ENCODE measurements at regions not wholly inside any gene's neighbourhood (a gene's known extent, or its start where the extent isn't known, plus 50 kb on each side); places are given as distances from the start of the nearest gene placed in this dataset.

GRCh38 chr9:26346942-26347477, 545.6 kb downstream of the CAAP1 start:
- no peak for TF ChIP-seq CTCF (IDR thresholded peaks at IDR 0.05)
- Histone ChIP-seq H3K4me3 (no peak overlapping the region), H3K9me3 (peaks cover 0 to 28% of the 10 kb centered on the region in 2 donors), H3K27me3 (no peaks in the 10 kb centered on the region), H3K36me3 (no peaks in the 10 kb centered on the region), H3K4me1 (no peaks in the 10 kb centered on the region), H3K27ac (no peak overlapping the region)
- no peak for ATAC-seq
- peak in 1 of 4 donors; percentile 6 for DNase-seq
- intact Hi-C loops (cut with DNase I), result no loop called here

- TF ChIP-seq CTCF (IDR thresholded peaks at IDR 0.05), result no peak
- intact Hi-C loops (cut with DNase I), result no loop called here
- H3K36me3 ChIP-seq, result no peaks in the 10 kb centered on the region
- H3K27ac ChIP-seq, result no peak overlapping the region
- no peak for DNase-seq
- H3K9me3 ChIP-seq, result peaks cover 0 to 19% of the 10 kb centered on the region in 2 donors
- H3K4me1 ChIP-seq, result no peaks in the 10 kb centered on the region
- no peaks in the 10 kb centered on the region for H3K27me3 ChIP-seq
- no peak overlapping the region for H3K4me3 ChIP-seq
- peak; percentile 82 for ATAC-seq
These were observed 551.1 kb downstream of the CAAP1 start for GRCh38 chr9:26341545-26341944.

GRCh38 chr9:26339796-26340195, 552.8 kb downstream of the CAAP1 start:
- intact Hi-C loops (cut with DNase I), result no loop called here
- H3K36me3 ChIP-seq, result no peaks in the 10 kb centered on the region
- ATAC-seq, result no peak
- H3K27ac ChIP-seq, result no peak overlapping the region
- no peaks in the 10 kb centered on the region for H3K27me3 ChIP-seq
- no peaks in the 10 kb centered on the region for H3K4me1 ChIP-seq
- H3K4me3 ChIP-seq, result no peak overlapping the region
- H3K9me3 ChIP-seq, result peaks cover 0 to 15% of the 10 kb centered on the region in 2 donors
- DNase-seq, result no peak
- TF ChIP-seq CTCF (IDR thresholded peaks at IDR 0.05), result no peak

- no peak overlapping the region for H3K4me3 ChIP-seq
- no peaks in the 10 kb centered on the region for H3K36me3 ChIP-seq
- H3K9me3 ChIP-seq, result no peaks in the 10 kb centered on the region
- no peaks in the 10 kb centered on the region for H3K27me3 ChIP-seq
- TF ChIP-seq CTCF (IDR thresholded peaks at IDR 0.05), result no peak
- intact Hi-C loops (cut with DNase I), result no loop called here
- no peaks in the 10 kb centered on the region for H3K4me1 ChIP-seq
- no peak for ATAC-seq
- no peak overlapping the region for H3K27ac ChIP-seq
- no peak for DNase-seq
These were observed 557.5 kb downstream of the CAAP1 start for GRCh38 chr9:26335116-26335515.

- no peaks in the 10 kb centered on the region for H3K27me3 ChIP-seq
- DNase-seq (no peak), ATAC-seq (no peak)
- no peak for TF ChIP-seq CTCF (IDR thresholded peaks at IDR 0.05)
- no peaks in the 10 kb centered on the region for H3K9me3 ChIP-seq
- no peaks in the 10 kb centered on the region for H3K36me3 ChIP-seq
- no peak overlapping the region for H3K4me3 ChIP-seq
- intact Hi-C loops (cut with DNase I), result no loop called here
- H3K27ac ChIP-seq, result no peak overlapping the region
- no peaks in the 10 kb centered on the region for H3K4me1 ChIP-seq
These were observed 557.9 kb downstream of the CAAP1 start for GRCh38 chr9:26334706-26335105.
